Smooth muscle cell (in vitro differentiated cells): ENCODE measurements at regions not wholly inside any gene's neighbourhood (a gene's known extent, or its start where the extent isn't known, plus 50 kb on each side); places are given as distances from the start of the nearest gene placed in this dataset.

Source experiments
- DNase-seq: peaks from one replicate; lab custom pipeline; 2025; ENCODE audit not compliant: unreplicated experiment; lab: John Stamatoyannopoulos, UW
- H2AFZ ChIP-seq: fragments of 200-600 bp; sonication (generic); 2 replicates; pipeline ENCODE4 v1.6.0; 2016; ENCODE audit warnings: antibody characterized with exemption, low read depth, mild to moderate bottlenecking
- H3F3A ChIP-seq: fragments of 200-600 bp; sonication (generic); 2 replicates; pipeline ENCODE4 v1.6.0; 2017; ENCODE audit warnings: antibody characterized with exemption, low read depth
- H3K27ac ChIP-seq: fragments of 200-600 bp; sonication (generic); 2 replicates; pipeline ENCODE4 v1.5.1; 2016; ENCODE audit warnings: low read depth, mild to moderate bottlenecking
- H3K27me3 ChIP-seq: fragments of 200-600 bp; sonication (generic); 2 replicates; pipeline ENCODE4 v1.6.1; 2016; ENCODE audit warnings: low read depth, mild to moderate bottlenecking
- H3K36me3 ChIP-seq: fragments of 200-600 bp; sonication (generic); 2 replicates; pipeline ENCODE4 v1.5.1; 2016; ENCODE audit warnings: low read depth
- H3K4me1 ChIP-seq: fragments of 200-600 bp; sonication (generic); 2 replicates; pipeline ENCODE4 v1.5.1; 2016; ENCODE audit warnings: low read depth
- H3K4me2 ChIP-seq: fragments of 200-600 bp; sonication (generic); 2 replicates; pipeline ENCODE4 v1.6.0; 2016; ENCODE audit warnings: mild to moderate bottlenecking
- H3K4me3 ChIP-seq: fragments of 200-600 bp; sonication (generic); 2 replicates; pipeline ENCODE4 v1.5.1; 2016; ENCODE audit warnings: mild to moderate bottlenecking
- H3K79me2 ChIP-seq: fragments of 200-600 bp; sonication (generic); 2 replicates; pipeline ENCODE4 v1.6.0; 2016; ENCODE audit warnings: low read depth, mild to moderate bottlenecking
- H3K9ac ChIP-seq: fragments of 200-600 bp; sonication (generic); 2 replicates; pipeline ENCODE4 v1.6.0; 2016; ENCODE audit warnings: low read depth
- H3K9me3 ChIP-seq: fragments of 200-600 bp; sonication (generic); replicated peaks from 2 replicates; pipeline ENCODE4 v1.5.1; 2016; ENCODE audit warnings: low read depth
- H4K20me1 ChIP-seq: fragments of 200-600 bp; sonication (generic); 2 replicates; pipeline ENCODE4 v1.6.0; 2016; ENCODE audit warnings: low read depth
- WGBS: methylation state at CpG from one replicate; pipeline ENCODE4 v1.1.7; 2016; ENCODE audit warnings: low lambda C conversion rate; 5-methylcytosine and 5-hydroxymethylcytosine counted together
- TF ChIP-seq, protein P1 (sequence below): fragments of 200-600 bp; sonication (generic); IDR thresholded peaks from 2 replicates; pipeline ENCODE4 v1.5.1; 2017; ENCODE audit warnings: borderline replicate concordance, mild to moderate bottlenecking, antibody characterized with exemption; ENCODE audit not compliant: insufficient read depth, poor library complexity, severe bottlenecking

DNA sequence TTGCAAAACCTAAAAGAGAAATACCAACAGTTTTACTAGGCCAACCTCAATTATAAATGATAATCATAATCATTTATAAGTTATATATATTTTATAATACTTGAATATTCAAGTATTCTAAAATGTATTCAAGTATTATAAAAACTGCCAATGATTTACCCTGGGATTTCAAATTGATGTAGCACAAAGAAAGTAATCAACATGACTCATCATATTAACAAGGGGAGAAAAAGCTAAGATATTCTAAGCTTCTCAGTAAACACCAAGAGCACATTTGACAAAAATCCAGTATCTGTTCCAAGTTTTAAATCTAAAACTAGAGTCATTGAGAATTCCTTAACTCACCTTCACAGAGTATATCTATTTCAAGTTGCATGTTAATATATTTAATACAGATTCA lies 56.1 kb downstream of the CAPZA3 start:
- Histone ChIP-seq H3K79me2 (no peaks in the 10 kb centered on the region), H3K27me3 (no peaks in the 10 kb centered on the region), H3K9ac (no peak overlapping the region), H3K27ac (no peak overlapping the region), H3K4me1 (no peaks in the 10 kb centered on the region), H3K4me2 (no peak overlapping the region), H2AFZ (no peak overlapping the region), H3F3A (no peaks in the 10 kb centered on the region), H3K36me3 (no peaks in the 10 kb centered on the region), H4K20me1 (no peaks in the 10 kb centered on the region), H3K4me3 (no peak overlapping the region), H3K9me3 (no peaks in the 10 kb centered on the region)
- no peak for DNase-seq
- TF ChIP-seq, protein P1, sequence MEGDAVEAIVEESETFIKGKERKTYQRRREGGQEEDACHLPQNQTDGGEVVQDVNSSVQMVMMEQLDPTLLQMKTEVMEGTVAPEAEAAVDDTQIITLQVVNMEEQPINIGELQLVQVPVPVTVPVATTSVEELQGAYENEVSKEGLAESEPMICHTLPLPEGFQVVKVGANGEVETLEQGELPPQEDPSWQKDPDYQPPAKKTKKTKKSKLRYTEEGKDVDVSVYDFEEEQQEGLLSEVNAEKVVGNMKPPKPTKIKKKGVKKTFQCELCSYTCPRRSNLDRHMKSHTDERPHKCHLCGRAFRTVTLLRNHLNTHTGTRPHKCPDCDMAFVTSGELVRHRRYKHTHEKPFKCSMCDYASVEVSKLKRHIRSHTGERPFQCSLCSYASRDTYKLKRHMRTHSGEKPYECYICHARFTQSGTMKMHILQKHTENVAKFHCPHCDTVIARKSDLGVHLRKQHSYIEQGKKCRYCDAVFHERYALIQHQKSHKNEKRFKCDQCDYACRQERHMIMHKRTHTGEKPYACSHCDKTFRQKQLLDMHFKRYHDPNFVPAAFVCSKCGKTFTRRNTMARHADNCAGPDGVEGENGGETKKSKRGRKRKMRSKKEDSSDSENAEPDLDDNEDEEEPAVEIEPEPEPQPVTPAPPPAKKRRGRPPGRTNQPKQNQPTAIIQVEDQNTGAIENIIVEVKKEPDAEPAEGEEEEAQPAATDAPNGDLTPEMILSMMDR, result no peak

DNA sequence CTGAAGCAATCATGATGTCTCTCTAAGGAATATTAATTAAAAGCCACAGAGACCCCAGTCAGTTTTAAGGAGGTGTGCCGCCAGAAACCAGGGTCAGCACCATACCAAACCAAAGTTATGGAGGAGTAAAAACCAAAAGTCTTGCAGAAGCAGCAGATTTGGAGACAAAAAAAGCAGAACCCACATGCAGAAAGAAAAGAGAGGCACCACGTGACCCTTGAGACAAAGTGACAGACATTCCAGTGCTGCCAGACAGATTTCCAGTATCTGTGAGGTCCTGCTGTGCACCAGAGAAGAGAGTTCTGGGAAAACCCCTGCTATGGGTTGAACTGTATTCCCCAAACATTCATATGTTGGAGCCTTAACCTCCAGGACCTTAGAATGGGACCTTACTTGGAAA lies 59.7 kb downstream of the CAPZA3 start:
- TF ChIP-seq, protein P1, result no peak
- Histone ChIP-seq H3K4me2 (no peak overlapping the region), H2AFZ (no peak overlapping the region), H3K4me3 (no peak overlapping the region), H3K79me2 (no peaks in the 10 kb centered on the region), H3K27ac (no peak overlapping the region), H3K9ac (no peak overlapping the region), H3K9me3 (no peaks in the 10 kb centered on the region), H3K27me3 (no peaks in the 10 kb centered on the region), H3K36me3 (no peaks in the 10 kb centered on the region), H3K4me1 (no peaks in the 10 kb centered on the region), H3F3A (no peaks in the 10 kb centered on the region), H4K20me1 (no peaks in the 10 kb centered on the region)
- WGBS, result 81% methylated on average over 2 of the region's 2 CpGs
- no peak for DNase-seq

DNA sequence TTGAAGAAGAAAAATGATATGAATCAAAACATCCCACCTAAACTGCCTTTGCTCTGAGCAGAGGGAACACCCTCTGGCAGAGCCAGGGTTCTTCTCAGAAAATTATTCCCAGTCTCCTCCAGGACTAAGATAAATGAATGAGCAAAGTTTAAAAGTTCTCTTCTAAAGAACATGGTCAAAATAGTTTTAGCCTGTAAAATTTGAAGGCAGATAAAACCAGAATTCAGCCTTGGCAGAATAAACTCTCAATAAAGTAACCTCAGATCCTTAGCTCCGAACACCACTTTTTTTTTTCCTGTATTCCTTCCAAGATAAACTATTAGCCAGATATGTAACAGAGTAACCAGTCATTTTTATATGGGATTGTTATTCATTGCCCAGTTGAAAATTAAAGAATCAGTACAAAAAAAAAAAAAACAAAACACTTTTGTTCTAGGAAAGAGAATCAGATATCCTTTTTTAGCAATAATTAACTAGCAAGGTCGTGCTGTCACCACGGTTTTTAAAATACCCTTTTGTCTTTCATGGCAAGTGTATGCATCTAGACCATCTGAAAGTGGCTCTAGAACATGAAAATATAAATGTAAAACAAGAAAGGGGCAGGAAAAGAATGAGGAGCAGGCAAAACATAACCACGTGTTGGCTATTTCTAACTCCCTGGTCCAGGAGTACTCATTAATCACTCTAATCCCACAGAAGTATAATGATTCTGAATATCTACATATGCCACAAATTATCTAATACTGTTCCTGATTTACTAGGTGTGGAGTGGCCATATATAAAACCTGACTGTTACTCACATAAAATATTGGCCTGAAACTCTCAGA lies 60.8 kb downstream of the CAPZA3 start:
- no peak overlapping the region for H3K4me3 ChIP-seq
- no peak overlapping the region for H3K27ac ChIP-seq
- WGBS, result 83% methylated on average over 4 of the region's 4 CpGs
- DNase-seq, result no peak
- no peaks in the 10 kb centered on the region for H4K20me1 ChIP-seq
- H3K27me3 ChIP-seq, result no peaks in the 10 kb centered on the region
- H3K9me3 ChIP-seq, result no peaks in the 10 kb centered on the region
- no peak overlapping the region for H3K4me2 ChIP-seq
- no peak overlapping the region for H3K9ac ChIP-seq
- H3K36me3 ChIP-seq, result no peaks in the 10 kb centered on the region
- H3K79me2 ChIP-seq, result no peaks in the 10 kb centered on the region
- H2AFZ ChIP-seq, result peak overlapping the region; percentile 25
- H3K4me1 ChIP-seq, result no peaks in the 10 kb centered on the region
- TF ChIP-seq, protein P1, result no peak
- H3F3A ChIP-seq, result no peaks in the 10 kb centered on the region

DNA sequence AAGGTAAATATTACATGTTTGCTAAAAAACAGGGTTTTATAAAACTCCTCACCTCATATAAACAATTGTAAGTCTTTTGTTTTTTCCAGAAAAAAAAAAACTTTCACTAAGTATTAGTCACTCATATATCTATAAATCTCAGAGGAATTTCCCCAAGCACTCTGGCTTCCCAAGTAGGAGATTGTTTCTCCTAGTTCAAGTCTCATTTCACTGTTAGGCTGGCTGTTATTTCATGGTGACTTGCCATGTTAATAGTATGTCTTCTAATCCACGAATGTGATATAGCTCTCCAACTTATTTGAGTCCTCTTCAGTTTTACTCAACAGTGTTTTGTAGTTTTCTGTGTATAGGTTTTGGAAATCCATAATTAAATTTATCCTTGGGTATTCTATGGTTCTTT lies 61.6 kb downstream of the CAPZA3 start:
- no peak overlapping the region for H3K9ac ChIP-seq
- H3F3A ChIP-seq, result no peaks in the 10 kb centered on the region
- 78% methylated on average over 1 of the region's 1 CpG for WGBS
- H3K4me3 ChIP-seq, result no peak overlapping the region
- H4K20me1 ChIP-seq, result no peaks in the 10 kb centered on the region
- H3K79me2 ChIP-seq, result no peaks in the 10 kb centered on the region
- TF ChIP-seq, protein P1, result no peak
- H3K27ac ChIP-seq, result no peak overlapping the region
- no peaks in the 10 kb centered on the region for H3K27me3 ChIP-seq
- no peaks in the 10 kb centered on the region for H3K9me3 ChIP-seq
- no peak overlapping the region for H2AFZ ChIP-seq
- H3K4me1 ChIP-seq, result no peaks in the 10 kb centered on the region
- no peak for DNase-seq
- H3K36me3 ChIP-seq, result no peaks in the 10 kb centered on the region
- H3K4me2 ChIP-seq, result no peak overlapping the region
